Right lobe of liver (tissue), 4 donors: ENCODE measurements at regions not wholly inside any gene's neighbourhood (a gene's known extent, or its start where the extent isn't known, plus 50 kb on each side); places are given as distances from the start of the nearest gene placed in this dataset.

Experiments
- CTCF ChIP-seq, 4 donors: fragments of 200-600 bp in 3 of 4; fragments of 450-650 bp in 1 of 4; IDR thresholded peaks; one replicate each; pipeline versions ENCODE4 v1.5.1 to v1.8.0; 2016 to 2022; ENCODE audit warnings: antibody characterized with exemption in 4 of 4, mild to moderate bottlenecking in 2 of 4
- POLR2A ChIP-seq: fragments of 450-650 bp; IDR thresholded peaks from one replicate; pipeline ENCODE4 v1.6.1; 2017; ENCODE audit warnings: antibody characterized with exemption, mild to moderate bottlenecking
- donor health status: DM: no; HTN: no; CAD: no.
- donor health status: DM: no; HTN: no; CAD: no.
- donor health status: DM: no; HTN: yes; CAD: no.

GRCh38 chr13:77449265-77449664, 86.2 kb upstream of the SCEL start:
- TF ChIP-seq POLR2A (no peak), CTCF (IDR thresholded peaks at IDR 0.05) (no peak)
